H9 (cell line): ENCODE measurements at regions not wholly inside any gene's neighbourhood (a gene's known extent, or its start where the extent isn't known, plus 50 kb on each side); places are given as distances from the start of the nearest gene placed in this dataset.

Source experiments
- DNase-seq: peaks from one replicate; pipeline ENCODE4 v3.0.0-alpha.2; 2017
- H2AFZ ChIP-seq: one replicate; pipeline ENCODE4 v1.6.1; 2013; ENCODE audit warnings: mild to moderate bottlenecking, low read length, control low read depth, moderate library complexity
- H2AK5ac ChIP-seq: 2 replicates; pipeline ENCODE4 v1.6.1; 2013; ENCODE audit warnings: low read length, control low read depth, mixed read lengths; ENCODE audit not compliant: insufficient read length
- H2BK120ac ChIP-seq: one replicate; pipeline ENCODE4 v1.6.1; 2013; ENCODE audit warnings: low read depth, mild to moderate bottlenecking, low read length, control low read depth, inconsistent platforms; ENCODE audit not compliant: poor library complexity, severe bottlenecking
- H2BK12ac ChIP-seq: 2 replicates; pipeline ENCODE4 v1.6.1; 2013; ENCODE audit warnings: low read length, control low read depth, mixed read lengths, low read depth; ENCODE audit not compliant: insufficient read length
- H2BK15ac ChIP-seq: 2 replicates; pipeline ENCODE4 v1.6.1; 2013; ENCODE audit warnings: low read depth, low read length, control low read depth
- H2BK20ac ChIP-seq: one replicate; pipeline ENCODE4 v1.6.1; 2013; ENCODE audit warnings: low read depth, mild to moderate bottlenecking, low read length, control low read depth, inconsistent platforms; ENCODE audit not compliant: poor library complexity, severe bottlenecking
- H2BK5ac ChIP-seq: 2 replicates; pipeline ENCODE4 v1.6.1; 2013; ENCODE audit warnings: low read length, control low read depth, mixed read lengths; ENCODE audit not compliant: insufficient read length
- H3K14ac ChIP-seq: 2 replicates; pipeline ENCODE4 v1.6.1; 2013; ENCODE audit warnings: low read length, control low read depth; ENCODE audit not compliant: insufficient read depth
- H3K18ac ChIP-seq: 2 replicates; pipeline ENCODE4 v1.6.1; 2013; ENCODE audit warnings: low read depth, mild to moderate bottlenecking, mixed read lengths, low read length, control low read depth; ENCODE audit not compliant: insufficient read length
- H3K23ac ChIP-seq: 2 replicates; pipeline ENCODE4 v1.6.1; 2013; ENCODE audit warnings: low read length, control low read depth, mixed read lengths, low read depth; ENCODE audit not compliant: insufficient read length
- H3K23me2 ChIP-seq: 2 replicates; pipeline ENCODE4 v1.6.1; 2013; ENCODE audit warnings: low read depth, mild to moderate bottlenecking, mixed read lengths, low read length, control low read depth; ENCODE audit not compliant: insufficient read length, poor library complexity, severe bottlenecking
- H3K27ac ChIP-seq: 2 replicates; pipeline ENCODE4 v1.5.1; 2013; ENCODE audit warnings: low read length, control low read depth, mixed read lengths, low read depth; ENCODE audit not compliant: insufficient read length
- H3K27me3 ChIP-seq: 2 replicates; pipeline ENCODE4 v1.6.1; 2013; ENCODE audit warnings: low read length, control low read depth, inconsistent platforms; ENCODE audit not compliant: insufficient read depth
- H3K4ac ChIP-seq: 2 replicates; pipeline ENCODE4 v1.6.1; 2013; ENCODE audit warnings: low read depth, mild to moderate bottlenecking, control low read depth, inconsistent platforms, low read length, moderate library complexity
- H3K4me1 ChIP-seq: 2 replicates; pipeline ENCODE4 v1.6.1; 2013; ENCODE audit warnings: low read length, control low read depth, inconsistent platforms; ENCODE audit not compliant: insufficient read depth
- H3K4me2 ChIP-seq: 2 replicates; pipeline ENCODE4 v1.6.1; 2013; ENCODE audit warnings: low read length, control low read depth, mixed read lengths; ENCODE audit not compliant: insufficient read length, insufficient read depth
- H3K56ac ChIP-seq: 2 replicates; pipeline ENCODE4 v1.6.1; 2013; ENCODE audit warnings: low read depth, mild to moderate bottlenecking, mixed read lengths, low read length, control low read depth; ENCODE audit not compliant: insufficient read length
- H3K79me1 ChIP-seq: 2 replicates; pipeline ENCODE4 v1.6.1; 2013; ENCODE audit warnings: low read depth, mild to moderate bottlenecking, moderate library complexity, low read length, control low read depth, inconsistent platforms; ENCODE audit not compliant: insufficient read depth, poor library complexity, severe bottlenecking
- H3K79me2 ChIP-seq: 2 replicates; pipeline ENCODE4 v1.6.1; 2013; ENCODE audit warnings: low read length, control low read depth, inconsistent platforms; ENCODE audit not compliant: insufficient read depth
- H3K9ac ChIP-seq: 2 replicates; pipeline ENCODE4 v1.6.1; 2013; ENCODE audit warnings: low read length, control low read depth, mixed read lengths; ENCODE audit not compliant: insufficient read length; ENCODE audit errors: extremely low read depth
- H3K9me3 ChIP-seq: one replicate; pipeline ENCODE4 v1.6.1; 2013; ENCODE audit warnings: low read depth, low read length, inconsistent platforms; ENCODE audit not compliant: control insufficient read depth
- H3T11ph ChIP-seq: one replicate; pipeline ENCODE4 v1.6.1; 2013; ENCODE audit warnings: mild to moderate bottlenecking, low read length, control low read depth, inconsistent platforms
- H4K20me1 ChIP-seq: one replicate; pipeline ENCODE4 v1.6.1; 2013; ENCODE audit not compliant: control insufficient read depth, insufficient read length, insufficient read depth
- H4K5ac ChIP-seq: 2 replicates; pipeline ENCODE4 v1.6.1; 2013; ENCODE audit warnings: low read depth, mild to moderate bottlenecking, mixed read lengths, low read length, control low read depth; ENCODE audit not compliant: insufficient read length
- H4K8ac ChIP-seq: replicated peaks from 2 replicates; pipeline ENCODE4 v1.6.1; 2013; ENCODE audit warnings: low read length, control low read depth, mixed read lengths, low read depth; ENCODE audit not compliant: insufficient read length
- H4K91ac ChIP-seq: 2 replicates; pipeline ENCODE4 v1.6.1; 2013; ENCODE audit warnings: low read depth, mild to moderate bottlenecking, moderate library complexity, mixed read lengths, low read length, control low read depth; ENCODE audit not compliant: insufficient read length
- H3K27ac Mint-ChIP-seq, 3 experiments: 2 replicates in 2 of 3; 3 replicates in 1 of 3; pipeline ENCODE4 v1.8.0; 2020 to 2021; ENCODE audit warnings: mixed read lengths in 3 of 3, mild to moderate bottlenecking in 1 of 3, moderate library complexity in 1 of 3
- H3K27me3 Mint-ChIP-seq: 2 replicates; pipeline ENCODE4 v1.8.0; 2021; ENCODE audit warnings: low read depth, mild to moderate bottlenecking, moderate library complexity, mixed read lengths
- H3K36me3 Mint-ChIP-seq, 3 experiments: 2 replicates in 2 of 3; 3 replicates in 1 of 3; pipeline ENCODE4 v1.8.0; 2020 to 2021; ENCODE audit warnings: low read depth in 3 of 3, mixed read lengths in 3 of 3; ENCODE audit not compliant: insufficient read depth in 1 of 3
- H3K4me1 Mint-ChIP-seq, 2 experiments: 2 replicates each; pipeline ENCODE4 v1.8.0; 2020; ENCODE audit warnings: mixed read lengths in 2 of 2
- H3K4me3 Mint-ChIP-seq, 2 experiments: 2 replicates in 1 of 2; 3 replicates in 1 of 2; pipeline ENCODE4 v1.8.0; 2020 to 2021; ENCODE audit warnings: mild to moderate bottlenecking in 2 of 2, mixed read lengths in 2 of 2, moderate library complexity in 1 of 2
- H3K9me3 Mint-ChIP-seq, 2 experiments: 2 replicates in 1 of 2; 3 replicates in 1 of 2; pipeline ENCODE4 v1.8.0; 2020; ENCODE audit warnings: mild to moderate bottlenecking in 2 of 2, mixed read lengths in 2 of 2, moderate library complexity in 1 of 2
- TF ChIP-seq, protein P1 (sequence below): fragments of 200-600 bp; sonication (generic); conservative IDR thresholded peaks from 3 replicates; pipeline ENCODE4 v1.8.0; 2021; ENCODE audit warnings: antibody characterized with exemption, mild to moderate bottlenecking

DNA sequence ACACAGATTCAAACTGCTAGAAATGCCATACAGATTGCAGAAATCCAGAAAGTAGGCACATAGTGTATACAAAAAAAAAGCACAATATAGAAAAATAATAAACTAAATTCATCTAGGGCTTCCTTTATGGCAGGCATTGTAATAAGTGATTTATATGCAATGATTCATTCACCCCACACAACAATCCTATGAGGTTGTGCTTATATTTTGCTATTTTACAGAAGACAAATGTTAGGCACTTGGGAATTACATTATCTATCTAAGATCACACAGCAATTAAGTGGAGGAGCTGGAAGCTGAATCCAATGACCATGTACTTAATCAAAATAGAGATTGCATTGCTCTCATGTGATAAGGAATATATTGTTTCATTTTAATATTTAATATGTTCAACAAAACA, 225.7 kb upstream of the KCNK2 start:
- Mint-ChIP-seq H3K36me3 (no peaks in the 10 kb centered on the region; a peak in 1 of 7 replicates), H3K4me1 (no peaks in the 10 kb centered on the region), H3K27me3 (no peaks in the 10 kb centered on the region), H3K27ac (no peak overlapping the region), H3K9me3 (peaks cover 0 to 2% of the 10 kb centered on the region in 2 experiments; a peak in 2 of 5 replicates), H3K4me3 (no peak overlapping the region)
- Histone ChIP-seq H3K14ac (no peak overlapping the region), H3K4me1 (no peaks in the 10 kb centered on the region), H2BK15ac (no peak overlapping the region), H2BK120ac (no peak overlapping the region), H2BK20ac (no peak overlapping the region), H3K4ac (no peak overlapping the region), H3K79me2 (no peaks in the 10 kb centered on the region), H4K5ac (no peak overlapping the region), H3K27me3 (no peaks in the 10 kb centered on the region), H3K79me1 (no peaks in the 10 kb centered on the region), H3K23me2 (no peaks in the 10 kb centered on the region), H3T11ph (no peak overlapping the region), H3K23ac (no peak overlapping the region), H3K9me3 (no peaks in the 10 kb centered on the region), H3K18ac (no peak overlapping the region), H4K20me1 (no peaks in the 10 kb centered on the region), H2AK5ac (no peak overlapping the region), H3K56ac (no peak overlapping the region), H2BK12ac (no peak overlapping the region), H2AFZ (no peak overlapping the region), H3K4me2 (no peak overlapping the region), H3K9ac (no peak overlapping the region), H4K91ac (no peak overlapping the region), H2BK5ac (no peak overlapping the region), H3K27ac (no peak overlapping the region), H4K8ac (no peak overlapping the region)
- DNase-seq: no peak
- TF ChIP-seq, protein P1, sequence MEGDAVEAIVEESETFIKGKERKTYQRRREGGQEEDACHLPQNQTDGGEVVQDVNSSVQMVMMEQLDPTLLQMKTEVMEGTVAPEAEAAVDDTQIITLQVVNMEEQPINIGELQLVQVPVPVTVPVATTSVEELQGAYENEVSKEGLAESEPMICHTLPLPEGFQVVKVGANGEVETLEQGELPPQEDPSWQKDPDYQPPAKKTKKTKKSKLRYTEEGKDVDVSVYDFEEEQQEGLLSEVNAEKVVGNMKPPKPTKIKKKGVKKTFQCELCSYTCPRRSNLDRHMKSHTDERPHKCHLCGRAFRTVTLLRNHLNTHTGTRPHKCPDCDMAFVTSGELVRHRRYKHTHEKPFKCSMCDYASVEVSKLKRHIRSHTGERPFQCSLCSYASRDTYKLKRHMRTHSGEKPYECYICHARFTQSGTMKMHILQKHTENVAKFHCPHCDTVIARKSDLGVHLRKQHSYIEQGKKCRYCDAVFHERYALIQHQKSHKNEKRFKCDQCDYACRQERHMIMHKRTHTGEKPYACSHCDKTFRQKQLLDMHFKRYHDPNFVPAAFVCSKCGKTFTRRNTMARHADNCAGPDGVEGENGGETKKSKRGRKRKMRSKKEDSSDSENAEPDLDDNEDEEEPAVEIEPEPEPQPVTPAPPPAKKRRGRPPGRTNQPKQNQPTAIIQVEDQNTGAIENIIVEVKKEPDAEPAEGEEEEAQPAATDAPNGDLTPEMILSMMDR: no peak
